WI38 (cell line): ENCODE measurements at regions not wholly inside any gene's neighbourhood (a gene's known extent, or its start where the extent isn't known, plus 50 kb on each side); places are given as distances from the start of the nearest gene placed in this dataset.
"Not testable (repeated sequence)": the region's sequence is repeated elsewhere in the genome, so short reads cannot be mapped to it uniquely, and the experiment has no call there.

ENCODE experiments used
- H3K4me3 ChIP-seq: 2 replicates; pipeline ENCODE4 v1.5.1; 2011; ENCODE audit warnings: low read depth, mild to moderate bottlenecking, control low read depth, low read length
- CTCF ChIP-seq: IDR thresholded peaks from 2 replicates; pipeline ENCODE4 v1.5.1; 2012; ENCODE audit warnings: low read depth, mild to moderate bottlenecking, control low read depth, low read length

GRCh38 chr15:62272290-62272689, 107.2 kb upstream of the C2CD4B start:
- no peak overlapping the region for H3K4me3 ChIP-seq
- no peak for TF ChIP-seq CTCF

GRCh38 chr15:62275831-62276230, 110.7 kb upstream of the C2CD4B start:
- no peak overlapping the region for H3K4me3 ChIP-seq
- TF ChIP-seq CTCF = no peak

GRCh38 chr15:62277816-62278394, 112.8 kb upstream of the C2CD4B start:
- TF ChIP-seq CTCF = no peak
- no peak overlapping the region for H3K4me3 ChIP-seq

GRCh38 chr15:62278534-62278933, 113.4 kb upstream of the C2CD4B start:
- no peak for TF ChIP-seq CTCF
- H3K4me3 ChIP-seq = no peak overlapping the region

- TF ChIP-seq CTCF = no peak
- H3K4me3 ChIP-seq = no peak overlapping the region
These were observed 114.0 kb upstream of the C2CD4B start for GRCh38 chr15:62279041-62279440.

- H3K4me3 ChIP-seq = no peak overlapping the region
- TF ChIP-seq CTCF = no peak
These were observed 115.5 kb upstream of the C2CD4B start for GRCh38 chr15:62280625-62281024.

- not testable (repeated sequence) for H3K4me3 ChIP-seq
These were observed 116.7 kb upstream of the C2CD4B start for GRCh38 chr15:62281801-62282200.
